NCI-H187 treated with DMSO at 0.1 percent for 48 hours (cell line): ENCODE measurements at regions not wholly inside any gene's neighbourhood (a gene's known extent, or its start where the extent isn't known, plus 50 kb on each side); places are given as distances from the start of the nearest gene placed in this dataset.
A peak's percentile ranks its signal among the peaks of the same experiment; 100 is the strongest.
"Not testable (repeated sequence)": the region's sequence is repeated elsewhere in the genome, so short reads cannot be mapped to it uniquely, and the experiment has no call there.

ENCODE experiments used
- DNase-seq: peaks from one replicate; lab custom pipeline; 2025; lab: John Stamatoyannopoulos, UW

- DNase-seq, result not testable (repeated sequence)
These were observed 206.3 kb downstream of the SLC38A4 start for GRCh38 chr12:46619474-46619873.

DNA sequence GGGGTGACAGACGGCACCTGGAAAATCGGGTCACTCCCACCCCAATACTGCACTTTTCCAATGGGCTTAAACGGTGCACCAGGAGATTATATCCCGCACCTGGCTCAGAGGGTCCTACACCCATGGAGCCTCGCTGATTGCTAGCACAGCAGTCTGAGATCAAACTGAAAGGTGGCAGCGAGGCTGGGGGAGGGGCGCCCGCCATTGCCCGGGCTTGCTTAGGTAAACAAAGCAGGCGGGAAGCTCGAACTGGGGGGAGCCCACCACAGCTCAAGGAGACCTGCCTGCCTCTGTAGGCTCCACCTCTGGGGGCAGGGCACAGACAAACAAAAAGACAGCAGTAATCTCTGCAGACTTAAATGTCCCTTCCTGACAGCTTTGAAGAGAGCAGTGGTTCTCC, 208.1 kb downstream of the SLC38A4 start:
- not testable (repeated sequence) for DNase-seq

DNA sequence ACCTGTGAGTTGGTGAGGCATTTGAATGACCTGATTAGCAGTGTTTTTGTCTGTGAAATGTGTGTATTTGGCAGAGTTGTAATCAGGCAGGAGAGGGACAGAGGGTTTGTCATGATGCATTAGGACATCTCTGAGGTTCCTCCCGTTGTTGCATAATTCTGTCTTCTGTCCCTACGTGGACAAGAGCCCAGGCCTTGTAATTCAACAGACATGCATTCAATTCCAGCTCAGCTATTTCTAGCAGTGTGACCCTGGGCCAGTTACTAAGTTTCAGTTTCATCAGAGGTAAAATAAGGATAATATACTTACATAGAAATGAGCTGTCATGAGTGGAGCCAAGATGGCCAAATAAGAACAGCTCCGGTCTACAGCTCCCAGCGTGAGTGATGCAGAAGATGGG, 208.6 kb downstream of the SLC38A4 start:
- DNase-seq, result no peak

DNA sequence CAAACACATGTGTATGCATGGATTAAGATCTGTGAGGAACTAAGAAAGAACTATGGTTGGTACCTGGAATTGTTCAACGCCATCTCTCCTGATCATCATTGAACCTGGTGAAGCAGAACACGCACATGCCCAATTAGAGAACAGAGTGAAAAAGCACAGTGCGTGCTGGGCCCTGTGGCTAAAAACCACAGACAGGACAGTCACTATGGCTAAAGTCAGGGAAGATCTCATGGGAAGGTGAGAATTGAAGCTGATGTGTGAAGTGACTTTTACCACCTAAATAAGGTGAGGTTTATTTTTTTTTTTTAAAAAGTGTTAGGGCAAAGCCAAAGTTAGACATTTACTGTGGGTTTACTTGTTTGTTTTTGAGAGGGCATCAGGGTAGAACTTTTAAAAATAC, 215.0 kb downstream of the SLC38A4 start:
- no peak for DNase-seq

GRCh38 chr12:46609674-46610073, 216.1 kb downstream of the SLC38A4 start:
- DNase-seq, result no peak

- DNase-seq, result no peak
These were observed 216.5 kb downstream of the SLC38A4 start for GRCh38 chr12:46609273-46609623.

DNA sequence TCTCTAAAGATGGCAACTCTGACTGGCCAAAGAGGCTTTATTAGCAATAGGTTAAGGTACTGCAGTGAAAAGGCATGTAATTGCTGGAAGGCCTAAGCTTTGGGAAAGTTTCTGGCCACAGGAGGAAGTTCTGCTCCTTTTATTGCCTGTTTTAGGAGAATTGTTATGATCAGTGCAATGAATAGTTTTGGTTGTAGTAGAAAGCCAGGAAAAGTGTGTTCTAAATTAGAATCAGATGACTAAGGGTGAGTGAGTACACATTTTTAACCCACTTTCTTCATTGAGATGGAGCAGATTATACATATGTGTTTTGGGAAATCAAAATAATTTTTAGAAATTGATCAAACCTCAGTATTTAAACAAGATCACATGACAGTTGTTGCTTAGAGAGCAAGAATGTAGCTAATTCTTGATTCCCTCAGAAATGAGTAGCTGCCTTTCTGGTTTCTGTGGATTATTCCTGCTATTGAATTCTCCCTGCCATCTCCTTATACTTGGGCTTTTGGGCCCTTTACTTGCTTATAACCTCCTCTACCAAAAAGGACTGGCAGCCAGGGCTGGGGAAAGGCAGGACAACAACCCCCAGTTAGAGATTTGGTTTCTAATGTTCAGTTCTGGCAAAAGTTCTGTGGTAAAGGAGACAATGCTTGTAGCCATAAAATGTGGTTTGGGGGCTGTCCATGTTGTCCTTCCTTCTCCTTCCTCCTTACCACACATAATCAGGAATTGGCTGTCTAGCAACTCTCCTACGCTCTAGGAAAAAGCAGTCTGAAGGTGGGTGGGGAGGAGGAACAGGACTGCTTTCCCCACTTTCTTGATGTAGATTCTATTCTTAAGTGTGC, 217.1 kb downstream of the SLC38A4 start:
- no peak for DNase-seq

GRCh38 chr12:46604684-46605083, 221.1 kb downstream of the SLC38A4 start:
- DNase-seq, result no peak

DNA sequence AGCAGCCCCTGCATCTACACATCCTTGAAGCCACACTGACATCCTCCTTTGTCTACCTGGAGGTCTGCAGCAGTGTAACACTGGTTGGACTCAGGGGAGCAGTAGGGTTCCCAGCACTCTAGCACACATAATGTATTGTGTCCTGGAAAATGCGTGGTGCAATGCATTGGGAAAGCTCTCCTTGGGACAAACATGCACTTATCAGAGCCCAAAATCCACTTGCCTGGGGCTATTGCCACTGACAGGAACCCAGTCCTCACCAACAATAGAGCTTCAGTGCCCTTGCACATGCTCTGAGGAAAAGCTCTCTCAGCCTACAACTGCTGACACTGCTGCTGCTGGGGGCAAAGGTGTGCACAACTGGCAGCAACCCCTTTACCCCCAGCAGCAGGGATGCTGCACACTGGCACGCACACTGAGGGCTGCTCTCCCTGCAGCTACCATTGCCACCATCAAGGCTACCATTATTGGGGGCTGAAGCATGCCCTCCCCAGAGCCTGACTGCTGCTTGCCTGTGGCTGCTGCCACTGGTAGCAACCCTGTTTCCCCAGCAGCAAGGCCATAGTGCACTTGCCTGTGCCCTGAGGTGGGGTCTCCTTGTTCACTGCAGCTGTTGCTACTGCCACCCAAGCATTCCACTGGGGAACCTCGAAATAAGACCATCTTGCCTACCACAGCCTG, 221.9 kb downstream of the SLC38A4 start:
- DNase-seq, result no peak

GRCh38 chr12:46602474-46602873, 223.3 kb downstream of the SLC38A4 start:
- no peak for DNase-seq

DNA sequence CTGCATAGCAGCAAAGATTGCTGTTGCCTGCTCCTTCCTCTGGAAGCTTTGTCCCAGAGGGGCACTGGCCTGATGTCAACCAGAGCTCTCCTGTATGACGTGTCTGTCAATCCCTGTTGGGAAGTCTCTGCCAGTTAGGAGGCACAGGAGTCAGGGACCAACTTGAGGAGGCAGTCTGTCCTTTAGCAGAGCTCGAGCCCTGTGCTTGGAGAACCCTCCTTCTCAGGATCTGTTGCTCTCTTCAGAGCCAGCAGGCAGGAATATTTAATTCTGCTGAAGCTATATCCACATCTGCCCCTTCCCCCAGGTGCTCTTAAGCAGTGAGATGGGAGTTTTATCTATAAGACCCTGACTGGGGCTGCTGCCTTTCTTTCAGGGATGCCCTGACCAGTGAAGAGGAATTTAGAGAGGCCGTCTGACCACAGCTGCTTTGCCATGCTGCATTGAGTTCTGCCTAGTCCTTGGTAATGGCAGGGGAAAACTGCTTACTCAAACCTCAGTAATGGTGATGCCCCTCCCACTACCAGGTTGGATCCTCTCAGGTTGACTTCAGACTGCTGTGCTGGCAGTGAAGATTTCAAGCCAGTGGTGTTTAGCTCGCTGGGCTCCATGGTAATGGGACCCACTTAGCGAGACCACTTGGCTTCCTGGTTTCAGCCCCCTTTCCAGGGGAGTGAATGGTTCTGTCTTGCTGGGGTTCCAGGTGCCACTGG, 218.6 kb upstream of the SLC38A2 start:
- no peak for DNase-seq

GRCh38 chr12:46585854-46586621, 213.5 kb upstream of the SLC38A2 start:
- DNase-seq, result peak; percentile 59

GRCh38 chr12:46584098-46584497, 211.5 kb upstream of the SLC38A2 start:
- DNase-seq, result not testable (repeated sequence)

- DNase-seq, result not testable (repeated sequence)
These were observed 209.4 kb upstream of the SLC38A2 start for GRCh38 chr12:46581990-46582389.

DNA sequence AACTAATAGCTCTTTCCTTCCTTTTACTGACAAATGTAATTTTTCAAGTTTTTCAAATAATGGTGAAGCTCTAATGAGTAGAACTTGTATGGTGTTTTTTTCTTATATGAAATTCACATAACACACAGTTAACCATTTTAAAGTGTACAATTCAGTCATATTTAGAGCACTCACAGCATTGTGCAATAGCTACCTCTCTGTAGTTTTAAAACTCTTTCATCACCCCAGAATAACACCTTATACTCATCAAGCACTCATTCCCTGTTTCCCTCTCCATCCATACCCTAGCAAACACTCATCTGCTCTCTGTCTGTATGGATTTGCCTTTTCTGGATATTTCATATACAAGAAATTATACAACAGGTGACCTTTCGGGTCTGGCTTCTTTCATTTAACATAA, 207.9 kb upstream of the SLC38A2 start:
- no peak for DNase-seq

GRCh38 chr12:46579474-46579873, 206.9 kb upstream of the SLC38A2 start:
- DNase-seq, result no peak

DNA sequence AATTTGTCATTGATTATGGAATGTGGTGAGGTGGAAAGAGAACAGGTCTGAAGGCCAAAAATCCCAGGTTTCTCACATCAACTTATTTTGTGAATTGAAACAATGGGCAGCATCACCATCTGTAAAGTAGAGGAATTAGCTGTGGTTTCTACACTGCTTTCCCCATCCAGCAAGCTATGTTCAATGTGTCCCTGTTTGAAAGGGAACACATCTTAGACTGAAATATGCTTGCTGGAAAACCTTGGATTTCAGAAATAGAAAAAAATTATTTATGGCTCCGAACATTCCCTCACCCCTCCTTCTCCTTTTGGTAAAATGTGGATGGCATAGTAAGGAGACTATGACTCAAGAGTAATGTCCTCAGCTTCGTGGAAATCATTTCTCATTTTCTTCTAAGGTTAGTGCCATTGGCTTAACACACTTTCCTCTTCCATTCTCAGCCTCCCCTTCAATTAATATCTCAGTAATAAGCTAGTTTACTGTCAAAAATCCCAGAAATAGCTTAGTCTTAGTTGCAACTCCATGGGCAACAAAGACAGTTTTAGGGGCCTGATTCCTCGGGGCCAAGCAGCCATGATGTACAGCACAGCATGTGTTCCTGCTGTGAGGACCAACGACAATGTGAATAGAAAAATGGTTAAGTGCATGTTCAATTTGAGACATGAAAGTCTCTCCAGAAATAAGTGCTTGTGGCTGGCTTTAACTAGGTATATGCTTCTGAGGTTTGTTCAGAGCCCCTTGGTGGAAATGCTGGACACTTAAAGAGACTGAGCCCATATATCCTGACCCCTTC, 205.8 kb upstream of the SLC38A2 start:
- DNase-seq, result no peak

GRCh38 chr12:46577063-46577776, 204.6 kb upstream of the SLC38A2 start:
- DNase-seq, result no peak

DNA sequence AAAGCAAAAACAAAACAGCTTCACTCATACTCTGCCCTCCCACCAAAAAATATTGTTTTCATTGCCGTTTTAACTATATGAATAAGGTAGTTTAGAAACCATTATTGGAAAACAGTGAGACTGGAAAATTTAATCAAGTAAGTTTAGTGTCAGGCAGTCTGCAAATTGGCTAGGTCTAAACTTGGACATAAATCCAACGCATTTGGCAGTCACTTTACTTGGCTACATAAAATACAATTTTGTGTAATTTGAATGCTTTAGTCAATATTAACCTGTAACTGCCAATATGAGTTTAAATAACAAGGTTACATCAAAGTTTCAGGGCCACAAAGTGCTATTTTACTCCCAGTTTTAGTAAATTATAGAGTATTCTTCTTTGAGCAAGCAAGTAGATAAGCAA, 202.3 kb upstream of the SLC38A2 start:
- no peak for DNase-seq

- DNase-seq, result no peak
These were observed 200.7 kb upstream of the SLC38A2 start for GRCh38 chr12:46573347-46573658.
